HG02840 (cell line): ENCODE measurements at regions not wholly inside any gene's neighbourhood (a gene's known extent, or its start where the extent isn't known, plus 50 kb on each side); places are given as distances from the start of the nearest gene placed in this dataset.

Experiments used
- ATAC-seq: cut with Tn5 transposase; IDR thresholded peaks from one replicate; pipeline ENCODE4 v1.9.1; 2021; ENCODE audit warnings: mild to moderate bottlenecking, moderate library complexity, moderate number of reproducible peaks; ENCODE audit not compliant: unreplicated experiment, low FRiP score

- ATAC-seq, result no peak
Observed at GRCh38 chr6:15852289-15852688, 189.5 kb upstream of the DTNBP1 start.

DNA sequence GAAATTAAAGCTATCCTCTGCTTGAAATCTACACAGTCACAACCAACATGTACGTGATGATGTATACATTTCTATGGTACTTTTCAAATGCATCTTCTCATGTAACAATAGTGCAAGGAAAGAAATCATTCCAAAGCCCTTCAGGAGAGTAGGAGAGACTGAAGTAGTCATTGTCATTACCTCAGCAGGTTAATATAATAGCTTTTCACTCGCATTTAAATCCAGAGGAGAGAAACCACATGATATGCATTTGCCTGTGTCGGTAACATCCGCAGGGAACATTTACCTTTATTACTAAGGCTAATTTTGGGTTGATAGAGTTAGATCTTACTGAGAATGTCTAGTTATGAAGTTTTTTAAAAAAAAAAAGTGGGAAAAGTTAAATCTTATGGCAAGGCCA, 186.6 kb upstream of the DTNBP1 start:
- ATAC-seq, result no peak

DNA sequence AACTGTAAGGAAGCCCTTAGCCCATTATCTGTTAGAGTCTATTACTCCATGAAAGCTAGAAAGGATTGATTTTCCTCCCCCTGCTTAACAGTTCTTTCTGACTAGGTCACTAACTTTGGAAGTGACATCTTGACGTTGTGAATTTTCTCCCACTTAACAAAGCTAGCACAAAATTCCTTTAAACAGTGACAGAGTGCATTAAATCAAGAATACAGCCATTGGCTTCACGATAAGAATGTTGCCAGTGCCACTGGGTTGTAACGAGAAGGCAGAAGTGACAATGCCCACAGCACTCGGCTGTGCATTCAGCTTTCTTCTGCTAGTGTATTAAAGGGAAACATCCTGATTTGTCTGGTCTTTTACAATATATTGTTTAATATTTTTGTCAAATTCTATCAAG, 182.7 kb upstream of the DTNBP1 start:
- ATAC-seq, result no peak

DNA sequence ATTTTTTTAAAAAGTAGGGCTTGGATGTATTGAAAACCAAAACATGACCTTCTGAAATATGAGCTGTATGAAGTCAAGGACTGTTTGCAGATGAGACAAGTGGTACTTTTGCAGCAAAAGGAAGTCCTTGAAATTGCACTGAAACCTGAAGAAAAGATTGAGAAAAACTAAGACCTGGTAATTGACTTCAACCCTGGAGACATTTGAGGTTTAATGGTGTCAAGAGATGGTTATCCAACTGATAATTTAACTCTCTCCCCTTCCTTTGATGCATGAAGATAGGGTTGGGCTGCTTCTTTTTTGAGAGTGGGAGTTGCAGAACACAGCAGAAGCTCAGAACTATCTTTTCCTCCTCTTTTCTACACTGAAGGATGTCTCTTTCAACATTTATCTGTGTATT, 180.9 kb upstream of the DTNBP1 start:
- ATAC-seq, result no peak

DNA sequence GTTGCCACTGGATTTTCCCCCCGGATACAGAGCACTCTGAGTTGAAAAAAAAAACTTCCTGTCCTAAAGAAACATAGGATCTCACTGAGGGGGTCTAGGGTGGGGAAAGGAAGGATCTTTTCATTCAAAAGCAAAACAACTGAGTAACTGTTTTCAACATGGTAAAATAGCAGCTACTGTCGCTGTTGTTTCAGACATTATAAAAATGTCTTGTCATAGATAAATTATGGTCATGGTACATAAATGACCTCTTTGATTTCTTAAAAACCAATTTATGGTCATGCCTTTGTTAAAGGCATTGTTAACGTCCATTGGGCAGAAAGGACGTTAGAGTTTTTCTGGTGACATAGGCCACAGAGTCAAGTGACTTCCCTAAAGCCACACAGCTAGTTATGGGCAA, 180.4 kb upstream of the DTNBP1 start:
- no peak for ATAC-seq

DNA sequence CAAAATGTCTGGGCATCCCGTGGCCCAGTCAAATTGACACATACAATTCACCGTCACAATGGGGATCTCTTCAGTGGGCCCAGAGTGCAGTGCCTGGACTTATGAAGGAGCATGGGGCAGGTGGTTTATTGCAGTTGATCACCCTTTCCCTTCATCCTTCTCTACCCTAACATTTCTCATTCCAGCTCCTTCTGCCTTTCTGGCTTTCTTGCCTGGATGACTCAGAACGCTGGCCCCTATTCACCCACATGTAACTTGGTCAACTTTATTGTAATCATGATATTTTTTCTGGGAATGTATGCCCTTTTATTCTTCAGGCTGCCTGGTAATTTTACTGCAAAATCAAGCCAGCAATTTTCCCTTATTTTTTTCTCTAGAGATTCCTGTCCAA, 179.9 kb upstream of the DTNBP1 start:
- no peak for ATAC-seq

GRCh38 chr6:15841937-15842726, 179.3 kb upstream of the DTNBP1 start:
- no peak for ATAC-seq

DNA sequence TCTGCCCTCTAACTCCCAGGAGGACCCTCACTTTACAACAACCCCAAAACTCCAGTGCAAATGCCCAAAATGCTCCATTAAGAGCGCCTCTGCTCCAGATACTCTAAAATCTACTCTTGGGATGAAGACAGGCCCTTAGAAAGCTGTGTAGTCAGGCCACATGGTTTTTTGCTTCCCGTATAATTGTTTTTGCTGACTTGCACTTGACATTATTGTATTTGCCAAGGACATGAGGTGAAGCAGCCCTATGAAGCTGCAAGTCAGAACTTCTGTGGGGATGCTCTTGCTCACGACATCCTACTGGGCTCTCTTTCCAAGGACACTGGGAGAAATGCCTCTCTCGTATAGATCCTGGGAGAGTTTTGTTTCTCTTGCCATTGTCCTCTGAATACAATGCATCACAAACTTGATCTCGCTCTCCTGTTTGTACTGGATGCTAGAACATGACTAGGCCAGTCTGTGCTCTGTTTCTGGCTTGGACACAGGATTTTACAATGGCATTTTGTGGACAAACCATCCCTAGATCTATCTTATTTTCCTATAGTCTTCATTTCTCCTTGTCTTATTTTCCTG, 177.2 kb upstream of the DTNBP1 start:
- no peak for ATAC-seq

DNA sequence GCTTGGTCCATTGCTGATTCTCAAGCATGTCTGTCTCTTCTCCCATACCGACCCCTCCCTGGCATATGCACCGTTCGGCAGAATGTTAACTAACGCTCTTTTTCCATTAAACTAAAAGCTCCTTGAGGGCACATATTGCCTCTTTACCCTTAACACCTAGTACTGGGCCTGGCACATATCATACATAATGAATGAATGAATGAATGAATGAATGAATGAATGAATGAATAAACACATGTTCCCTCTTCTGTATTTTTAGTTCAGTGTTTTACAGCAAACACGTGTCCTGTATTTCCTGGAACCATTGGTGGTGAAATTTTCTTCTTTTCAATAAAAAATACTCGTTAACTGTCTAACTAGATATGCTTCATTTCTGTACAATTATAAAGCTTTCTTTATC, 174.4 kb upstream of the DTNBP1 start:
- no peak for ATAC-seq

GRCh38 chr6:15832841-15833240, 170.0 kb upstream of the DTNBP1 start:
- ATAC-seq, result no peak

DNA sequence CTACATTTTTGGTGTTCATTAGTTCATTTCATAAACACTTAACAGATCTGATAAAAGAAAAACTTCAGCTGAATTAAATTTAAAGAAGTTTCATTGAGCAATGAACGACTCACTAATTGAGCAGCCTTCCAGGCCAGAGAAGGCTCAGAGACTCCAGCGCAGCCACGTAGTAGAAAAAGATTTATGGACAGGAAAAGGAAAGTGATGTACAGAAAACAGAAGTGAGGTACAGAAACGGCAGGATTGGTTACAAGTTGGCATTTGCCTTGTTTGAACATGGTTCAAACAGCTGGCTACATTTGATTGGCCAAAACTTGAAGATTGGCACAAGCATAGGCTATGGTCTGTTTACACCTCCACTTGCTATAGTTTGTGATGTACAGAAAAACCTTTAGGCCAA, 166.3 kb upstream of the DTNBP1 start:
- ATAC-seq, result no peak

- ATAC-seq, result no peak
Observed at GRCh38 chr6:15827496-15828255, 164.8 kb upstream of the DTNBP1 start.

DNA sequence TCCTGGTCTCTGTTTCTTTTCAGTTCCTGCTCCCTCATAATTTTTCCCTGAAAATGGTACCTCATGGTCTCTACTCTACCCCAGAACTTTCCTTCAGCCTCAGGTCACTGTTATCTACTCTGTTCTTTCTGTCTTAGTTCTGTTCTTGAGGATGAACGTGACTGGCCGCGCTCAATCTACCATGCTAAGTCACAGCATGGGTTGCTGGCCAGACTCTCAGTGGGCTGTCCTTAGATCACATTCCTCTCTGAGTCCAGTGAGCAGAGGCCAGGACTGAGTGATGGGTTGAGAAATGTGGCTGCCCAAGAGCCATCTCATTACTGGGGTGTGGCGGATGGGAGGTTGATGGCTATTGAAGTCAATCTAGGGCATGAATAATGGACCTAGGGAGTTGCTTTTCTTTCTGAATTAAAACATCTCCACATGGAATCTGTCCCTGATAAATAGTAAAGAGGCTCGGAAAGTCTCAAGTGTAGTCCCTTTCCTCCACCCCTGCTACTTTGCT, 164.0 kb upstream of the DTNBP1 start:
- no peak for ATAC-seq

DNA sequence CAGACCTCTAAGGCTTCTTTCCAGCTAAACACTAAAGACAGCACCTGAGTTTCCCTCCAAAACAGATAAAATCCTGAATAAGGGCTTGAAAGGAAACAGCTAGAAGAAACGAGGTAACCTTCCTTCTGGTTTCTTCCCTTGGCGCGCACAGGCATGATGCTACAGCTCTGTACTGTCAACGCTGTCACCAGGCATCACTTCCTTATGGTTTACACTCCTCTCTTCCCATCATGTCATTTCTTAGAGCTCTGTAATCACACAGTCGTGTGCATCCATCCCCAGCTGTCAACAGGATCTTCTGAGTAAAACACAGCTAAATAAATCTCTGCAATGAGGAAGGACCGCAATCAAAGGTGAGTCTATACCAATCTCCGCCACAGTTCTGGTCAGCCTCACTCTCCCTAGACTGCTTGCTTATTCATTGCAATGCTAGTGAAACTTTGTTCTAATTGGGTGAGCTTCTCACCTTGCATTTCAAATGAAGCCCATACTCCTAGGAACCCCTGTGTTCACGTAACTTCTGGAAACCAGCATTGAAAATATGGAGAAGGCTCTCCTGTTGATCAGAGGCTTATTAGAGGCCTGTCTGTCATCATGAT, 162.6 kb upstream of the DTNBP1 start:
- no peak for ATAC-seq

- no peak for ATAC-seq
Observed at GRCh38 chr6:15824811-15825210, 162.0 kb upstream of the DTNBP1 start.

DNA sequence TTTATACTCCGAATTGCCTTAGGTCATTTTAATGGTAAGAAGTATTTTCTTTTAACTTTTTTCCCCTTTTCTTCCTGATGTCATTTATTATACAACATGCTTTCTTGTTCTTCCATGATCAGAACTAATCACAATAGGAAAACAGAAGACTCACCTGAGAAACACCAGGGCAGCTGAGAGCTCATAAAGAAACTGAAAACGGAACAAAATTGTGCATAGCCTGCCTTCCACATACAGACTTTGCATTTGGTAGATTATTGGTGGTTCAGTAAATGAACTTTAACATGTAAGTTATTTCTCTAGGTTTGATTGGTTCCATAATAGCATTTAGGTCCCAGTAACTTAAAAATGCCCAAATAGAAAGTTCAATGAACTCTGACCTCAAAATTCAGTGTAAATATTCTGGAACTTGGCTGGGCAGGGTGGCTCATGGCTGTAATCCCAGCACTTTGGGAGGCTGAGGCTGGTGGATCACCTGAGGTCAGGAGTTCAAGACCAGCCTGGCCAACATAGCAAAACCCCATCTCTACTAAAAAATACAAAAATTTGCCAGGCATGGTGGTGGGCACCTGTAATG, 161.1 kb upstream of the DTNBP1 start:
- no peak for ATAC-seq

DNA sequence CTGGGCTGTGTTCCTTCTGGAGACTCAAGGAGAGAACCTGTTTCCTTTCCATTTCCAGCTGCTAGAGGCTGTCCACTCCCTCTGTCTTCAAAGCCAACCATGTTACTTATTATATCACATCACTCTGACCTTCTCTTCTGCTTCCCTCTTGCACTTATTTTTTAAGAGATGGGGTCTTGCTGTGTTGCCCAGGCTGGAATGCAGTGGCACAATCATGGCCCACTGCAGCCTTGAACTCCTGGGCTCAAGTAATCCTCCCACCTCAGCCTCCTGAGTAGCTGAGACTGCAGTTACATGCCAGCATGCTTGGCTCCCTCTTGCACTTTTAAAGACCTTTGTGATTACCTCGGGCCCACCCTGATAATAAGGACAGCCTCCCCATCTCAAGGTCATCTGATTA, 160.0 kb upstream of the DTNBP1 start:
- ATAC-seq, result no peak

GRCh38 chr6:15819841-15820240, 157.0 kb upstream of the DTNBP1 start:
- no peak for ATAC-seq

GRCh38 chr6:15819226-15819625, 156.4 kb upstream of the DTNBP1 start:
- ATAC-seq, result no peak

DNA sequence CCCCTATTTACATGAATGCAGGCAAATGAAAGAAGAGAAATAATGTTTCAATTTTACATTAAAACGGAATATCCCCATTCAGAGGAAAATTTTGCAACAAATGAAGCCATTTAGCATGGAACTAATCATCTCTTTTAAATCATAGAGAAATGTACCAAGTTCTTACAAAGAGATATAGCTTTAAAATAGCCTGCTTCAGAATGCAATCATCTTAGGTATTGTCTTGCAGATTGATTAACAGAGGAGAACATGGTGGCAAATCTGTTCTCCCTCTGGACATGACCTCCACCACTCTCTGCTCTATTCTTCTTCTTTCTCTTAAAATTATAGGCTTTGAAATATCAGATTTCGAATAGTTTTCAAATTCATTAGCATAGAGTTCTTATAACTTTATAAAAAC, 155.7 kb upstream of the DTNBP1 start:
- no peak for ATAC-seq

DNA sequence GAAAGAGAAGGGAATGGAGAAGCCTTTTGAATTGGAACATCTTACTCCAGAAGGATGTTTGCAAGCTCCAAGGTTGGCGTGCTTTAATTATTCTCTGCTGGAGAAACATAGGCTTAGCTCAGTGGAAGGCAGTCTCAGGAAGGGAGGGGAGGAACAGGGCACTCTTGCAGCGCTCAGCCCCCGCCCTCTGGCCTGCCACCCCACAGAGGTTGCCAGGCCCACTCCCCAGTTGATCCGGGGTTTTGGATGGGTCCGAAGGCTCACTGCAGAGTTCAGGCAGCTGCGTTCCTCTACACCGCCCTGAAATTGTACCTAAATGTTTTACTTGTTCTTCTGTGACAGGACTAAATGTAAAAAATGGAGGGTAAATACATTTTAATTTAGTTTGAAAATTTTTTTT, 155.2 kb upstream of the DTNBP1 start:
- ATAC-seq, result no peak
